ENCODE measurements at regions not wholly inside any gene's neighbourhood (a gene's known extent, or its start where the extent isn't known, plus 50 kb on each side); places are given as distances from the start of the nearest gene placed in this dataset.

DNA sequence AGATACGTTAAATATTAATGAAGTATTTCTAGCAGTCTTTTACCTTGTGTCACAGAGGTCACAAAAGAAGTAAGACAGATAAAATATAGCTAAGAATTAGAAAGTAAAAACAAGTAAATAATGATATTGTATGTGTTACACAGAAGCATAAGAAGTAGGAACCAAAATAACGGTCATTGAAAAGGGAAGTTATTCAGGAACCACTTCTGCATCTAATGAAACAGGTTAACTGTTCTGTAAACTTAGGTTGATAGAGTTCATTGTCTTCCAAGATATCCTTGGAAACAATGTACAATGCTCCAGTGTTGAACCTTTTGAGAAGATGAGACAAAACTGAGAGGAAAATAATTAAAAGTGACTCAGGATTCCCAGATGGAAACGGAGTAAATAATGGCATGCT lies 57.1 kb upstream of the CD302 start:
- DNase-seq (ENCODE audit: low spot score) = no peak
- ChIA-PET POLR2A (ENCODE audit: low non-redundant PET) (no interaction called here), CTCF (no interaction called here)
- H3K27ac ChIP-seq = no peak overlapping the region
- TF ChIP-seq, protein P1, sequence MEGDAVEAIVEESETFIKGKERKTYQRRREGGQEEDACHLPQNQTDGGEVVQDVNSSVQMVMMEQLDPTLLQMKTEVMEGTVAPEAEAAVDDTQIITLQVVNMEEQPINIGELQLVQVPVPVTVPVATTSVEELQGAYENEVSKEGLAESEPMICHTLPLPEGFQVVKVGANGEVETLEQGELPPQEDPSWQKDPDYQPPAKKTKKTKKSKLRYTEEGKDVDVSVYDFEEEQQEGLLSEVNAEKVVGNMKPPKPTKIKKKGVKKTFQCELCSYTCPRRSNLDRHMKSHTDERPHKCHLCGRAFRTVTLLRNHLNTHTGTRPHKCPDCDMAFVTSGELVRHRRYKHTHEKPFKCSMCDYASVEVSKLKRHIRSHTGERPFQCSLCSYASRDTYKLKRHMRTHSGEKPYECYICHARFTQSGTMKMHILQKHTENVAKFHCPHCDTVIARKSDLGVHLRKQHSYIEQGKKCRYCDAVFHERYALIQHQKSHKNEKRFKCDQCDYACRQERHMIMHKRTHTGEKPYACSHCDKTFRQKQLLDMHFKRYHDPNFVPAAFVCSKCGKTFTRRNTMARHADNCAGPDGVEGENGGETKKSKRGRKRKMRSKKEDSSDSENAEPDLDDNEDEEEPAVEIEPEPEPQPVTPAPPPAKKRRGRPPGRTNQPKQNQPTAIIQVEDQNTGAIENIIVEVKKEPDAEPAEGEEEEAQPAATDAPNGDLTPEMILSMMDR (conservative IDR thresholded peaks at IDR 0.05; ENCODE audit: low read depth) = no peak

DNA sequence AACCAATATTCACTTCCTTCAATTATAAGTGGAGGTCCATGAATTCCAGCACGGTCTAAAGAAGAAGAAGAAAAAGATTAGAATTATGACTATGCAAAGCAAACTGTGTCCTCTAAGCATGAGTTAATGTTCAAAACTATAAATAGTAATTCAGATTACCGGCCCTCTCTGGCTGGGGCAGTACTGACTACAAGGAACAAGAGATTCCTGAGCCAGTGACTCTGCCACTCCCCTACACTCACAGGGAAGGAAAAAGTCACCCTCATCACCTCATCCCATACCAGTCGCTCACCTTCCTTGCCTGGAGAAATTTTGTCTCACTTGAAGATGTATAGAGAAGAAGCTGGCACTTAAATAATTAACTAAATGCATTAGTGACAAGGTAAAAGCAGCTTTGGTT lies 56.5 kb upstream of the CD302 start:
- TF ChIP-seq, protein P1 (conservative IDR thresholded peaks at IDR 0.05; ENCODE audit: low read depth) = no peak
- no peak overlapping the region for H3K27ac ChIP-seq
- POLR2A ChIA-PET (ENCODE audit: low non-redundant PET) = no interaction called here
- CTCF ChIA-PET = interaction anchor here (0.8 kb wide), 1 partner anchor 47 kb away, joined by 4 read pairs; no protein-coding TSS in a partner anchor
- DNase-seq (ENCODE audit: low spot score) = no peak

DNA sequence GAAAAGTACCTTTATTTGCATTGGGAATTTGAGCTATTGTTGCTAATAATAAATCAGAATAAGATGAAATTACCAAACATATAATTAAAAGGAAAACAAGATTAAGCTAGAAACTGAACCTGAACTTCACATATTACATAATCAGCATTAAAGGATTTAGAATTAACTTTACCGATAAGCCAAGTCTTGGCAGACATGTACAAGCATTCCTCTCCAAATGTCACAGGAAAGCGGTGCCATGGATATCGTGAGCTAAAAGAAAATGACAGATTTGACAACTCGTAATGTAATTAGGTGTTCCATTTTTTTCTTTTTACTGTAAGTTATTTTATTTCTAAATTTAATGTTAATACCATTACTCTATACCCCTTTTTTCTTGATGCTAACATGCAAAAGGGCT lies 55.1 kb upstream of the CD302 start:
- no peak for DNase-seq (ENCODE audit: low spot score)
- H3K27ac ChIP-seq = no peak overlapping the region
- CTCF ChIA-PET = interaction anchor here (0.9 kb wide), 1 partner anchor 45 kb away, joined by 3 read pairs; no protein-coding TSS in a partner anchor
- POLR2A ChIA-PET (ENCODE audit: low non-redundant PET) = no interaction called here
- TF ChIP-seq, protein P1 (conservative IDR thresholded peaks at IDR 0.05; ENCODE audit: low read depth) = no peak

DNA sequence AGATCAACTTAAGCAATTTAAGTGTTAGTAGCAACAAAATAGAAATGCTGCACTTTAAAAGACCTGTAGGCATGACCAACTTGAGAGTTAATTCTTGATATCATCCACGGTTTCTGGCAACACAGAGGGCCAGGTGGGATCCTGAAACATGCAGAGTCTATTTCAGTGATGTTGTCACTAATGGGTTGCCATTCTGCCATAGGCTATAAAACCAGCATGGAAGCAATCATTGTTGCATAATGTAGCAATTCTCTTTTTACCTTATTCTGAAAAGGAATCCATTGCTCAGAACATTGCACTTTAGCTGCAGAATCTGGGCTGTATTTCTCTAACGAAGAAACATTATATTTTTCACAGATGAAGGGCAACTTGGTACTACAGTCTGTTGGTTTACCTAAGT lies 53.9 kb upstream of the CD302 start:
- no peak overlapping the region for H3K27ac ChIP-seq
- DNase-seq (ENCODE audit: low spot score) = no peak
- POLR2A ChIA-PET (ENCODE audit: low non-redundant PET) = no interaction called here
- CTCF ChIA-PET = no interaction called here
- TF ChIP-seq, protein P1 (conservative IDR thresholded peaks at IDR 0.05; ENCODE audit: low read depth) = no peak

DNA sequence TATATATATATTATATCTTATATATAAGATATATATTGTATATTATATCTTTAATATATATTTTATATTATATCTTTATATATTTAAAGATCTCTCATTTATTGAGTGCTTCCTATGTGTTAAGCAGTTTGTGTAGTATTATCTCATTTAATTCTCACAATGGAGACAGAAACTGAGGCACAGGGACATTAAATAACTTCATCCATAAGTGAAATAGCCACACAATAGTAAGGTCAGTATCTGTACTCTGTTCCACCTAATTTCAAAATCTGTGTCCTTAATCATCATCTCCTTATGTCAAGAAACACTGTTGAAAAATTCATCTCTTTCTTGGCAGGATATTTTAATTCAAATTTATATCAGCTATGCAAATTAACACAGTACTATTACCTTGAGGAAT lies 52.8 kb upstream of the CD302 start:
- TF ChIP-seq, protein P1 (conservative IDR thresholded peaks at IDR 0.05; ENCODE audit: low read depth) = no peak
- no peak overlapping the region for H3K27ac ChIP-seq
- DNase-seq (ENCODE audit: low spot score) = no peak
- ChIA-PET POLR2A (ENCODE audit: low non-redundant PET) (interaction anchor here (0.6 kb wide), 1 partner anchor 1017 kb away, joined by 3 read pairs; no protein-coding TSS in a partner anchor), CTCF (no interaction called here)

DNA sequence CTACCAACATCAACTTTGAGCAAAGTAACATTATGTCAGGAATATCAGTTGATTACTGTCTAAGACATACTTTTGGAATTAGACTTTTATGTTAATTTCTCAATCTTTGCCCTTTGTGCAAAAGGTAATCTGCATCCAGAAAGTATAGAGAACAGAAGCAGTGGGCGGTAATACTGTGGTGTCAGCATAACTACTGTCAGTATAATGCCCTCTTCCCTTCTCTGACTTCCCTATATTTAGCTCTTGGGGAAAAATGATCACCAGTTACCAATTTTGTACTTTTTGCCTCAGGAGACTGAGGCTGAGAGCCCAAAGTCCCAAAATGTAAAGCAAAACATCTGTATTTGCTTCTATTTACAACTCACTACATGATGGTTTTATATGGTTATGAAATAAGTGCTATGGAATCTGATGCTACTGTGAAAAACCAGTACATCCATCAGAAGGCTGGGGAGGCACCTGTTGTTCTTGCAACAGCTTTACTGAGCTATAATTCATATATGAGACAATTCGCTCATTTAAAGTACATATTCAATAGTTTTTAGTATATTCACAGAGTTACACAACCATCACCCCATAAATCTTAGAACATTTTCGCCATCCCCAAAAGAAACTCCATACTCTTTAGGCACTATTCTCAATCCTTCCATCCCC lies 51.3 kb upstream of the CD302 start:
- TF ChIP-seq, protein P1 (conservative IDR thresholded peaks at IDR 0.05; ENCODE audit: low read depth) = no peak
- ChIA-PET CTCF (no interaction called here), POLR2A (ENCODE audit: low non-redundant PET) (no interaction called here)
- no peak for DNase-seq (ENCODE audit: low spot score)
- H3K27ac ChIP-seq = no peak overlapping the region

All from RWPE1 (cell line).